ENCODE measurements at regions not wholly inside any gene's neighbourhood (a gene's known extent, or its start where the extent isn't known, plus 50 kb on each side); places are given as distances from the start of the nearest gene placed in this dataset.

DNA sequence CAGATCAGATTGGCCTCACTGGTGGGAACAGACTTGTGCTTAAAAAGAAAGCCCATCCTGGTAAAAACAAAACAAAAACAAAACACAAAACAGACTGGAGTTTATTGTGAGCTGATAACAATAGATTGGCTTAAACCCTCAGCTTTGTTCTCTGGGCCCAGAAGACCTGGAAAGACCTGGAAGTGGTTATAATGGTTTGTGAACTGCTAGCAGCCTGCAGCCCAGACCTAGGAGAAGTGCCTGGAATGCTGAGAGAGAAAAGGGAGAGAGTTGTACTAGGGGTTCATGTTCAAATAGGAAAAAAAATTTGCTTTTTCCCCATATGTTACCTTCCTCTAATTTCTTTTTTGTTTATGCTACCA lies 396.6 kb downstream of the DMAC1 start:
- TF ChIP-seq, protein P1, sequence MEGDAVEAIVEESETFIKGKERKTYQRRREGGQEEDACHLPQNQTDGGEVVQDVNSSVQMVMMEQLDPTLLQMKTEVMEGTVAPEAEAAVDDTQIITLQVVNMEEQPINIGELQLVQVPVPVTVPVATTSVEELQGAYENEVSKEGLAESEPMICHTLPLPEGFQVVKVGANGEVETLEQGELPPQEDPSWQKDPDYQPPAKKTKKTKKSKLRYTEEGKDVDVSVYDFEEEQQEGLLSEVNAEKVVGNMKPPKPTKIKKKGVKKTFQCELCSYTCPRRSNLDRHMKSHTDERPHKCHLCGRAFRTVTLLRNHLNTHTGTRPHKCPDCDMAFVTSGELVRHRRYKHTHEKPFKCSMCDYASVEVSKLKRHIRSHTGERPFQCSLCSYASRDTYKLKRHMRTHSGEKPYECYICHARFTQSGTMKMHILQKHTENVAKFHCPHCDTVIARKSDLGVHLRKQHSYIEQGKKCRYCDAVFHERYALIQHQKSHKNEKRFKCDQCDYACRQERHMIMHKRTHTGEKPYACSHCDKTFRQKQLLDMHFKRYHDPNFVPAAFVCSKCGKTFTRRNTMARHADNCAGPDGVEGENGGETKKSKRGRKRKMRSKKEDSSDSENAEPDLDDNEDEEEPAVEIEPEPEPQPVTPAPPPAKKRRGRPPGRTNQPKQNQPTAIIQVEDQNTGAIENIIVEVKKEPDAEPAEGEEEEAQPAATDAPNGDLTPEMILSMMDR (IDR thresholded peaks at IDR 0.05; ENCODE audit: low read depth, low read length, missing control alignments): no peak
- Histone ChIP-seq H3K4me3 (ENCODE audit: low read depth, low read length) (no peak overlapping the region), H3K36me3 (replicated peaks) (no peaks in the 10 kb centered on the region), H3K27ac (no peak overlapping the region), H3K27me3 (replicated peaks) (no peaks in the 10 kb centered on the region)
- DNase-seq: no peak
- in situ Hi-C loops (cut with HindIII; ENCODE audit: low pct_ligation_motif_present, low sequenced_read_pairs): no loop called here

DNA sequence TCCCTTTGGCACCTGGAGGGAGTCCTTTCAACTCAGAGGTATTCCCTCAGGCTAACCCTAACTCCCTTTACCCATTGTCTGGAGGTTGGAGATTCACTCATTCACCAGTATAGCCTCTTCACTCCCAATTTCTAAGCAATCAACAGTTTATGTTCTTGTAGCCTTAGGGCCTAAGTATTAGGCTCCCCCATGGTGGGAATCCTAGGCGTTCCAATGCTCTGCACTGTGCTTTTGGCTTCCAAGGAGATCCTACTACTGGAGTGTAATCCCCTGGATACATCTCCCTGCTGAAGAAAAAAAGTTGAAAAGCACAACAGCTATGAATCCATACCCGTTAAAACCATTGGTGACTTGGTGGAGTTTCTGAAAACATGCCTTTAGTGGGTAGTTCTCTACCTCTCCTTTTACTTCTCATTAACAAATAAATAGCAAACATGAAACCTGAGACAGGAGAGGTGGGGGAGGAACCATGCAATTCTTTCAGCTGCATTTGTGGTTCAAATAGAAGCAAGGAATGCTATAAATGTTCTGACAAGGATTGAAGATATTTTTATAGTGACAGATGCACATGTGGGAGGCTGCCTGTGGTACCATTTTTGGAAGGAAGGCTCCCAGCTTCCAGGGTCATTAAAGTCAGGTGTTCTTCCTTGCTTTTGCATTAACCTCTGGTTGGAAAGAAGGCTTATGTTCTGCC lies 397.1 kb downstream of the DMAC1 start:
- Histone ChIP-seq H3K27me3 (replicated peaks) (no peaks in the 10 kb centered on the region), H3K36me3 (replicated peaks) (no peaks in the 10 kb centered on the region), H3K4me3 (ENCODE audit: low read depth, low read length) (no peak overlapping the region), H3K27ac (no peak overlapping the region)
- in situ Hi-C loops (cut with HindIII; ENCODE audit: low pct_ligation_motif_present, low sequenced_read_pairs): no loop called here
- TF ChIP-seq, protein P1 (IDR thresholded peaks at IDR 0.05; ENCODE audit: low read depth, low read length, missing control alignments): no peak
- no peak for DNase-seq

DNA sequence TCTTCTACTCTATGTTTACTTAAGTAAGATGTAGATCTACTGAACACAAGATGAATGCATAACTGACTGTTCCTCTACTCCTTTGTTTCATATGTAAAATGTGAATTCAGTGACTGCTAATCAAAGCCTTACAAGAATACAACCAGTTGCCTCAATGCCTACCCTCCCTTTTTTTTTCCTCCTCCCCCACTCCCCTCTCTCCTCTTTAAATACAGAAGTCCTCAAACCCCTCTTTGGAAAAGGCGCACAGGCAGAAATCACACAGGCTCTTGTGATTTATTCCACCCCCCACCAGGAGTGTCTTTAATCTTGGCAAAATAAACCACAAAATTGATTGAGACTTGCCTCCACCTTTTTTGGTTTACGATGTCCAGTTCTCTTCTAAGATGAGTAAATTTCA lies 398.5 kb downstream of the DMAC1 start:
- H3K36me3 ChIP-seq (replicated peaks): no peaks in the 10 kb centered on the region
- TF ChIP-seq, protein P1 (IDR thresholded peaks at IDR 0.05; ENCODE audit: low read depth, low read length, missing control alignments): no peak
- no peak overlapping the region for H3K4me3 ChIP-seq (ENCODE audit: low read depth, low read length)
- H3K27ac ChIP-seq: no peak overlapping the region
- no peaks in the 10 kb centered on the region for H3K27me3 ChIP-seq (replicated peaks)
- no peak for DNase-seq
- in situ Hi-C loops (cut with HindIII; ENCODE audit: low pct_ligation_motif_present, low sequenced_read_pairs): no loop called here

DNA sequence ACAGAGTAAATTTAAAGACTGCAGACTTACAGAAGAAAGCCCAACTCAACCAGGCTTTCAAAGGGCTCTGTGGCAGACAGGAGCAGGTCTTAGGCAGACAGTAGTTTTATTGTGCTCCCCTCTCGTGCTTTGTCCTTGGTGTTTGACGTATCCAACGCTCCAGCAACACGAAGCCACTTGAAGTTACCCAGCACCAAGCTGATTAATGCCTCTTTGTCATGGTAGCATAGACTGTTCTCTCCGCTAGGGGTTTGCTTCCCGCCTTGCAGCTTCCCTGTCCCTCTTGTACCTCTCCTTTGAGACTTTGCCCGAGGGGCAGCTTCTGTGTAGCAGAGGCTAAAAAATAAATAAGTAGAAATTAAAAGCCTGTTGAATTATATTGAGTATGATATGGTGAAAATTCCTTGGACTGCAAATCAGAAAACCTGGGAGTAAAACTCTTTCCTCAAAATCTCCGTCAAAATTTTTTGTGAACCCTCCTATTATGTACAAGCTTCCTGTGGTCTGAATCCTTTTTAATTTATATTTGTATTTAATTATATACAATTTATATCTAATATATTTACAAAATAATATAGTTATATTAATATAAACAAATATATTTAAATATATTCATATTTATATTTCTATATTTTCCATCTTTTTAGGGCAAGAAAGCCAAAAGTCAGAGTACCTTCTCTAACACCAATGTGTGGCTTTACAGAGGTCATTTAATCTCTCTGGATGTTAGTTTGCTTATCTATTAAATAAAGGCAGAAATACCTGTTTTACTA lies 405.4 kb downstream of the DMAC1 start:
- Histone ChIP-seq H3K27me3 (replicated peaks) (no peaks in the 10 kb centered on the region), H3K36me3 (replicated peaks) (no peaks in the 10 kb centered on the region), H3K27ac (no peak overlapping the region), H3K4me3 (ENCODE audit: low read depth, low read length) (no peak overlapping the region)
- TF ChIP-seq, protein P1 (IDR thresholded peaks at IDR 0.05; ENCODE audit: low read depth, low read length, missing control alignments): peak; percentile 27
- DNase-seq: no peak
- in situ Hi-C loops (cut with HindIII; ENCODE audit: low pct_ligation_motif_present, low sequenced_read_pairs): no loop called here

DNA sequence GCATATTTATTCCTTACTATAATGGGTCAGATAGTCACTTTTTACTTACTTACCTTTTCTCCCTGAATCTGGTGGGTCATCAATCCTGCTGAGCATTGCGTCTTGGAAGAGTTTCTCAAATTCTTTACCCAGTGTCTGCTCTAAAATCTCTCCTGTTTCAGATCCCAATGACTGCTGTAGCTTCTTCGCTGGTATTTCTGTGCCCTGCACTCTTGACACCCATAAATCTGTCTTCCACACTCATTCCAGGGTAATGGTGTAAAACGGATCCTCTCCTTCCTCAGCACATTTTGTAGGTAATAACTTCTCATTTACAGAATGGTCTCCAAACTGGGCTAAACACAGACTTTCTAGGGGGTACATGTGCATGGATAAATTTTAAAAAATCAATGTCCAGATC lies 407.4 kb downstream of the DMAC1 start:
- H3K27ac ChIP-seq: no peak overlapping the region
- in situ Hi-C loops (cut with HindIII; ENCODE audit: low pct_ligation_motif_present, low sequenced_read_pairs): no loop called here
- H3K4me3 ChIP-seq (ENCODE audit: low read depth, low read length): no peak overlapping the region
- H3K27me3 ChIP-seq (replicated peaks): no peaks in the 10 kb centered on the region
- DNase-seq: no peak
- TF ChIP-seq, protein P1 (IDR thresholded peaks at IDR 0.05; ENCODE audit: low read depth, low read length, missing control alignments): no peak
- H3K36me3 ChIP-seq (replicated peaks): no peaks in the 10 kb centered on the region

Data from brain microvascular endothelial cell (primary cell).